Neural progenitor cell (in vitro differentiated cells): ENCODE measurements at regions not wholly inside any gene's neighbourhood (a gene's known extent, or its start where the extent isn't known, plus 50 kb on each side); places are given as distances from the start of the nearest gene placed in this dataset.

Experiments
- CTCF ChIP-seq: fragments of 200-600 bp; sonication (generic); IDR thresholded peaks from 2 replicates; pipeline ENCODE4 v1.5.1; 2017; ENCODE audit warnings: antibody characterized with exemption, mild to moderate bottlenecking
- EZH2 ChIP-seq: fragments of 200-600 bp; sonication (generic); IDR thresholded peaks from 2 replicates; pipeline ENCODE4 v1.6.1; 2017; ENCODE audit warnings: antibody characterized with exemption, mild to moderate bottlenecking, moderate library complexity
- EZH2phosphoT487 ChIP-seq: fragments of 200-600 bp; sonication (generic); IDR thresholded peaks from 2 replicates; pipeline ENCODE4 v1.6.1; 2017; ENCODE audit warnings: antibody characterized with exemption

DNA sequence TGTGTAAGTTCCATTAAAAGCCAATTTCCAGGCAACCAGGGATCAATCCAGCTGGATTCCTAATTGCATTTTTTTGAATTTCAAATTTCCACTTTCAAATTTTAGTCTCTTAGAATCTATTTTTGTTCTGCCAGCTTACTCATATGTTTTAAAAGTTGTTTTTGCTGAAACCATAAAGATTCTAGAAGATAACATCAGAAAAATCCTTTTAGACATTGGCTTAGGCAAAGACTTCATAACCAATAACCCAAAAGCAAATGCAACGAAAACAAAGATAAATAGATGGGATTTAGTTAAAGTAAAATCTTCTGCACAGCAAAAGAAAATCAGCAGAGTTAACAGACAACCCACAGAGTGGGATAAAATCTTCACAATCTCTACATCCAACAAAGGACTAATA, 253.3 kb downstream of the AEBP2 start:
- TF ChIP-seq CTCF: no peak
- no peak for TF ChIP-seq EZH2
- TF ChIP-seq EZH2phosphoT487: no peak
